ENCODE measurements at regions not wholly inside any gene's neighbourhood (a gene's known extent, or its start where the extent isn't known, plus 50 kb on each side); places are given as distances from the start of the nearest gene placed in this dataset.

GRCh38 chr14:34025325-34026017, 74.6 kb upstream of the EGLN3 start:
- no peaks in the 10 kb centered on the region for H3K79me2 ChIP-seq (ENCODE audit: low read depth)
- H3K4me2 ChIP-seq = no peak overlapping the region
- H2AFZ ChIP-seq (replicated peaks) = no peak overlapping the region
- Mint-ChIP-seq H3K9me3 (no peaks in the 10 kb centered on the region), H3K27me3 (ENCODE audit: insufficient read depth, low read depth) (peaks cover 2% of the 10 kb centered on the region), H3K4me3 (no peak overlapping the region), H3K27ac (no peak overlapping the region), H3K4me1 (peaks cover 15% of the 10 kb centered on the region), H3K36me3 (no peaks in the 10 kb centered on the region)
- DNase-seq (ENCODE audit: low spot score) = no peak
- H3K9ac ChIP-seq = no peak overlapping the region
- no peak overlapping the region for H3K4me3 ChIP-seq
- H3K9me3 ChIP-seq (ENCODE audit: low read depth) = no peaks in the 10 kb centered on the region
- no peak overlapping the region for H3K27ac ChIP-seq
- no peaks in the 10 kb centered on the region for H4K20me1 ChIP-seq (ENCODE audit: low read depth)
- H3K27me3 ChIP-seq = no peaks in the 10 kb centered on the region
- TF ChIP-seq CTCF (IDR thresholded peaks at IDR 0.05) = no peak
- TF ChIP-seq EZH2 (IDR thresholded peaks at IDR 0.05) = no peak
- TF ChIP-seq EZH2phosphoT487 (IDR thresholded peaks at IDR 0.05) = no peak
- H3K36me3 ChIP-seq = no peaks in the 10 kb centered on the region
- H3K4me1 ChIP-seq = peaks cover 12% of the 10 kb centered on the region
- H3F3A ChIP-seq (ENCODE audit: low read depth) = peaks cover 10% of the 10 kb centered on the region

GRCh38 chr14:34024768-34025144, 73.9 kb upstream of the EGLN3 start:
- no peaks in the 10 kb centered on the region for H3K27me3 Mint-ChIP-seq (ENCODE audit: insufficient read depth, low read depth)
- peaks cover 13% of the 10 kb centered on the region for H3K4me1 Mint-ChIP-seq
- H3K9me3 Mint-ChIP-seq = no peaks in the 10 kb centered on the region

GRCh38 chr14:34023824-34024767, 73.2 kb upstream of the EGLN3 start:
- peak overlapping the region; percentile 53 for H3K27ac Mint-ChIP-seq
- no peaks in the 10 kb centered on the region for H3K36me3 Mint-ChIP-seq
- Histone ChIP-seq H3K4me2 (no peak overlapping the region), H3K9ac (no peak overlapping the region), H3K9me3 (ENCODE audit: low read depth) (no peaks in the 10 kb centered on the region), H3K4me3 (no peak overlapping the region), H3K4me1 (peaks cover 7% of the 10 kb centered on the region), H3K27me3 (no peaks in the 10 kb centered on the region), H4K20me1 (ENCODE audit: low read depth) (no peaks in the 10 kb centered on the region), H3F3A (ENCODE audit: low read depth) (peaks cover 4% of the 10 kb centered on the region), H3K79me2 (ENCODE audit: low read depth) (no peaks in the 10 kb centered on the region), H3K27ac (no peak overlapping the region), H3K36me3 (no peaks in the 10 kb centered on the region), H2AFZ (replicated peaks) (no peak overlapping the region)
- H3K9me3 Mint-ChIP-seq = no peaks in the 10 kb centered on the region
- H3K4me3 Mint-ChIP-seq = no peak overlapping the region
- peaks cover 15% of the 10 kb centered on the region for H3K4me1 Mint-ChIP-seq
- DNase-seq (ENCODE audit: low spot score) = no peak
- no peak for TF ChIP-seq EZH2phosphoT487 (IDR thresholded peaks at IDR 0.05)
- no peak for TF ChIP-seq CTCF (IDR thresholded peaks at IDR 0.05)
- no peak for TF ChIP-seq EZH2 (IDR thresholded peaks at IDR 0.05)
- H3K27me3 Mint-ChIP-seq (ENCODE audit: insufficient read depth, low read depth) = no peaks in the 10 kb centered on the region

More at GRCh38 chr14:34024768-34025144, 73.9 kb upstream of the EGLN3 start:
- no peak overlapping the region for H2AFZ ChIP-seq (replicated peaks)
- Mint-ChIP-seq H3K36me3 (no peaks in the 10 kb centered on the region), H3K27ac (peak overlapping the region; percentile 53), H3K4me3 (no peak overlapping the region)
- H3K9ac ChIP-seq = no peak overlapping the region
- H3K4me2 ChIP-seq = no peak overlapping the region
- H3K27me3 ChIP-seq = no peaks in the 10 kb centered on the region
- peaks cover 4% of the 10 kb centered on the region for H3F3A ChIP-seq (ENCODE audit: low read depth)
- no peaks in the 10 kb centered on the region for H3K36me3 ChIP-seq
- no peaks in the 10 kb centered on the region for H3K79me2 ChIP-seq (ENCODE audit: low read depth)
- H3K27ac ChIP-seq = no peak overlapping the region
- H4K20me1 ChIP-seq (ENCODE audit: low read depth) = no peaks in the 10 kb centered on the region
- H3K4me1 ChIP-seq = peaks cover 5% of the 10 kb centered on the region
- H3K4me3 ChIP-seq = no peak overlapping the region
- no peak for DNase-seq (ENCODE audit: low spot score)
- no peak for TF ChIP-seq EZH2phosphoT487 (IDR thresholded peaks at IDR 0.05)
- no peak for TF ChIP-seq CTCF (IDR thresholded peaks at IDR 0.05)
- no peak for TF ChIP-seq EZH2 (IDR thresholded peaks at IDR 0.05)
- no peaks in the 10 kb centered on the region for H3K9me3 ChIP-seq (ENCODE audit: low read depth)
